ENCODE measurements at regions not wholly inside any gene's neighbourhood (a gene's known extent, or its start where the extent isn't known, plus 50 kb on each side); places are given as distances from the start of the nearest gene placed in this dataset.

- H3K4me1 Mint-ChIP-seq, result no peaks in the 10 kb centered on the region
- H3K27me3 Mint-ChIP-seq, result no peaks in the 10 kb centered on the region
- intact Hi-C loops (cut with micrococcal nuclease), result no loop called here
- no peak overlapping the region for H3K27ac Mint-ChIP-seq
- H3K36me3 Mint-ChIP-seq (ENCODE audit: low read depth), result no peaks in the 10 kb centered on the region
- ChIA-PET POLR2A (no interaction called here), CTCF (no interaction called here)
- no peak overlapping the region for H3K4me3 Mint-ChIP-seq
- ATAC-seq (ENCODE audit: low read depth) (no peak), DNase-seq (no peak)
- no peaks in the 10 kb centered on the region for H3K9me3 Mint-ChIP-seq
- no peak for TF ChIP-seq CTCF (IDR thresholded peaks at IDR 0.05)
Measured at GRCh38 chr10:56975513-56975912, 614.5 kb upstream of the ZWINT start.

GRCh38 chr10:56973766-56974165 is 612.7 kb upstream of the ZWINT start:
- ChIA-PET CTCF (no interaction called here), POLR2A (no interaction called here)
- Mint-ChIP-seq H3K4me3 (no peak overlapping the region), H3K27ac (no peak overlapping the region), H3K36me3 (ENCODE audit: low read depth) (no peaks in the 10 kb centered on the region), H3K9me3 (no peaks in the 10 kb centered on the region), H3K4me1 (no peaks in the 10 kb centered on the region), H3K27me3 (no peaks in the 10 kb centered on the region)
- DNase-seq (no peak), ATAC-seq (ENCODE audit: low read depth) (no peak)
- no peak for TF ChIP-seq CTCF (IDR thresholded peaks at IDR 0.05)
- intact Hi-C loops (cut with micrococcal nuclease), result no loop called here

GRCh38 chr10:56943221-56943755 is 582.2 kb upstream of the ZWINT start:
- CTCF ChIA-PET, result no interaction called here
- no peak for ATAC-seq (ENCODE audit: low read depth)
- intact Hi-C loops (cut with micrococcal nuclease), result no loop called here

GRCh38 chr10:56934515-56934914 is 573.5 kb upstream of the ZWINT start:
- no peaks in the 10 kb centered on the region for H3K36me3 Mint-ChIP-seq (ENCODE audit: low read depth)
- TF ChIP-seq CTCF (IDR thresholded peaks at IDR 0.05), result no peak
- ChIA-PET POLR2A (no interaction called here), CTCF (no interaction called here)
- intact Hi-C loops (cut with micrococcal nuclease), result no loop called here
- DNase-seq (no peak), ATAC-seq (ENCODE audit: low read depth) (no peak)
- H3K4me3 Mint-ChIP-seq, result no peak overlapping the region
- H3K9me3 Mint-ChIP-seq, result peaks cover 6% of the 10 kb centered on the region
- H3K27ac Mint-ChIP-seq, result no peak overlapping the region
- H3K4me1 Mint-ChIP-seq, result no peaks in the 10 kb centered on the region
- H3K27me3 Mint-ChIP-seq, result no peaks in the 10 kb centered on the region

More at GRCh38 chr10:56943221-56943755, 582.2 kb upstream of the ZWINT start:
- Mint-ChIP-seq H3K4me3 (no peak overlapping the region), H3K9me3 (peaks cover 7% of the 10 kb centered on the region), H3K27me3 (no peaks in the 10 kb centered on the region), H3K4me1 (no peaks in the 10 kb centered on the region), H3K27ac (no peak overlapping the region), H3K36me3 (ENCODE audit: low read depth) (no peaks in the 10 kb centered on the region)
- DNase-seq, result no peak
- POLR2A ChIA-PET, result no interaction called here
- TF ChIP-seq CTCF (IDR thresholded peaks at IDR 0.05), result no peak

GRCh38 chr10:56928714-56929113 is 567.7 kb upstream of the ZWINT start:
- ATAC-seq (ENCODE audit: low read depth), result no peak
- Mint-ChIP-seq H3K27ac (no peak overlapping the region), H3K27me3 (no peaks in the 10 kb centered on the region), H3K4me3 (no peak overlapping the region), H3K9me3 (peaks cover 5% of the 10 kb centered on the region), H3K36me3 (ENCODE audit: low read depth) (no peaks in the 10 kb centered on the region), H3K4me1 (no peaks in the 10 kb centered on the region)
- no peak for TF ChIP-seq CTCF (IDR thresholded peaks at IDR 0.05)
- intact Hi-C loops (cut with micrococcal nuclease), result no loop called here
- ChIA-PET CTCF (no interaction called here), POLR2A (no interaction called here)
- DNase-seq, result no peak

Measured in activated B cell treated with CpG ODN at 0.5 μM for 24 hours (primary cell).